CD4-positive, alpha-beta T cell treated with Interleukin-17A for 4 hours (primary cell): ENCODE measurements at regions not wholly inside any gene's neighbourhood (a gene's known extent, or its start where the extent isn't known, plus 50 kb on each side); places are given as distances from the start of the nearest gene placed in this dataset.

ENCODE experiments used
- DNase-seq: peaks from one replicate; pipeline ENCODE4 v3.0.0-alpha.2; 2020; ENCODE audit warnings: mixed read lengths

GRCh38 chr3:159922861-159923312, 65.7 kb upstream of the IL12A start:
- DNase-seq, result no peak

- DNase-seq, result no peak
Measured at GRCh38 chr3:159923336-159923735, 65.3 kb upstream of the IL12A start.

GRCh38 chr3:159923956-159924355, 64.7 kb upstream of the IL12A start:
- no peak for DNase-seq

GRCh38 chr3:159924411-159924810, 64.2 kb upstream of the IL12A start:
- DNase-seq, result no peak

- no peak for DNase-seq
Measured at GRCh38 chr3:159925248-159925647, 63.4 kb upstream of the IL12A start.

GRCh38 chr3:159926573-159926972, 62.1 kb upstream of the IL12A start:
- no peak for DNase-seq

- no peak for DNase-seq
Measured at GRCh38 chr3:159928071-159928491, 60.6 kb upstream of the IL12A start.

- DNase-seq, result no peak
Measured at GRCh38 chr3:159928666-159929065, 60.0 kb upstream of the IL12A start.

GRCh38 chr3:159929171-159930141, 59.2 kb upstream of the IL12A start:
- no peak for DNase-seq

- no peak for DNase-seq
Measured at GRCh38 chr3:159934216-159934615, 54.4 kb upstream of the IL12A start.

- DNase-seq, result no peak
Measured at GRCh38 chr3:159936541-159936940, 52.1 kb upstream of the IL12A start.

- no peak for DNase-seq
Measured at GRCh38 chr3:159937561-159938166, 51.0 kb upstream of the IL12A start.

- no peak for DNase-seq
Measured at GRCh38 chr3:159938714-159939113, 49.9 kb upstream of the IL12A start.
